ENCODE measurements at regions not wholly inside any gene's neighbourhood (a gene's known extent, or its start where the extent isn't known, plus 50 kb on each side); places are given as distances from the start of the nearest gene placed in this dataset.

DNA sequence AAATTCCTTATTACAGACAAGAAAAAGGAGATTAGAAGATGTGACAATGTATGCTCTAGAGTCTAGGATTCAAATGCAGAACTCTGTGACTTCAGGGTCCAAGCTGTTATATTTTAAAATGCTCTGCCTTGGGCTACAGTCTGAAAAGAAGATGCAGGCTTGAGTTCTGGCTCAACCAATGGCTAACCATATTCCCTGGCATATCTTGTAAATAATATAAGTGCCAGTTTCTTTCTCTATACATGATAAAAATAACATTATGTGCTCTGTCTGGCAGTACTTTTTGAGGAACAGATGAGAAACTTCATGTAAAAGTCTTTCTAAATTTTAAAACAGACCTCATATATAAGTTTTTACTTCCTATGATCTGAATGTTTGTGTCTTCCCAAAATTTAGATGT, 926.5 kb upstream of the CDH6 start:
- no peak overlapping the region for H3K18ac ChIP-seq (ENCODE audit: extremely low read depth, low read length)
- no peaks in the 10 kb centered on the region for H3K79me1 ChIP-seq (ENCODE audit: low read depth, low read length)
- H3K4me2 ChIP-seq (ENCODE audit: insufficient read depth in 1 of 2, low read depth in 2 of 2, low read length in 2 of 2) = no peak overlapping the region
- no peak overlapping the region for H3K27ac ChIP-seq (ENCODE audit: low read depth, low read length)
- ChIA-PET POLR2A (ENCODE audit: partially characterized antibody) (no interaction called here), CTCF (ENCODE audit: partially characterized antibody) (no interaction called here)
- H3K4me1 ChIP-seq (replicated peaks in 1 of 4; ENCODE audit: control insufficient read depth in 3 of 4, insufficient read depth in 4 of 4, low read length in 3 of 4) = no peaks in the 10 kb centered on the region
- H2AK5ac ChIP-seq (ENCODE audit: low read depth, low read length) = no peak overlapping the region
- no peak overlapping the region for H3K23ac ChIP-seq (ENCODE audit: insufficient read length)
- H4K20me1 ChIP-seq (replicated peaks in 1 of 2; ENCODE audit: control insufficient read depth in 1 of 2, insufficient read depth in 2 of 2, low read length in 2 of 2) = no peaks in the 10 kb centered on the region
- H2BK12ac ChIP-seq (ENCODE audit: low read depth, low read length) = no peak overlapping the region
- H3K56ac ChIP-seq (replicated peaks; ENCODE audit: insufficient read length, low read depth, low read length) = no peak overlapping the region
- H3K9ac ChIP-seq (replicated peaks in 1 of 4; ENCODE audit: extremely low read depth in 1 of 4, low read depth in 3 of 4, low read length in 3 of 4) = no peak overlapping the region
- H2BK20ac ChIP-seq (ENCODE audit: low read length) = no peak overlapping the region
- H2AFZ ChIP-seq (ENCODE audit: low read length) = no peak overlapping the region
- H3K79me2 ChIP-seq (ENCODE audit: control insufficient read depth in 1 of 2, insufficient read depth in 2 of 2, low read length in 2 of 2) = no peaks in the 10 kb centered on the region
- H4K91ac ChIP-seq (replicated peaks; ENCODE audit: insufficient read length, low read length) = no peak overlapping the region
- no peak overlapping the region for H4K8ac ChIP-seq (ENCODE audit: extremely low read depth, insufficient read depth, low read length)
- H3K14ac ChIP-seq (ENCODE audit: insufficient read length) = no peak overlapping the region
- H3K36me3 ChIP-seq (ENCODE audit: control insufficient read depth in 2 of 4, insufficient read depth in 4 of 4, low read length in 3 of 4) = no peaks in the 10 kb centered on the region
- FAIRE-seq (no peak), DNase-seq (ENCODE audit: low read depth in 1 of 2, low spot score in 2 of 2) (no peak)
- no peaks in the 10 kb centered on the region for H3K9me3 ChIP-seq (ENCODE audit: insufficient read depth in 2 of 2, low read depth in 1 of 2, low read length in 1 of 2)
- H2BK120ac ChIP-seq (replicated peaks; ENCODE audit: low read depth, low read length) = no peak overlapping the region
- no peaks in the 10 kb centered on the region for H3K27me3 ChIP-seq (replicated peaks in 1 of 4; ENCODE audit: control insufficient read depth in 3 of 4, extremely low read depth in 1 of 4, insufficient read depth in 3 of 4, low read length in 3 of 4)
- no peak overlapping the region for H2BK15ac ChIP-seq (ENCODE audit: low read length)
- no peak overlapping the region for H2BK5ac ChIP-seq (ENCODE audit: low read depth, low read length)
- H4K5ac ChIP-seq (ENCODE audit: insufficient read length, low read depth, low read length) = no peak overlapping the region
- no peak overlapping the region for H3K4me3 ChIP-seq (ENCODE audit: extremely low read depth in 1 of 4, insufficient read depth in 2 of 4, low read depth in 3 of 4, low read length in 4 of 4)
- no peak overlapping the region for H3K4ac ChIP-seq (replicated peaks; ENCODE audit: insufficient read length, low read depth, low read length)
- H3K23me2 ChIP-seq (ENCODE audit: low read depth, low read length) = peaks cover 2% of the 10 kb centered on the region
- TF ChIP-seq TAF7 (optimal IDR thresholded peaks at IDR 0.05; ENCODE audit: borderline replicate concordance, low read depth, low read length) (no peak), HDAC2 (IDR thresholded peaks at IDR 0.05; ENCODE audit: borderline replicate concordance in 1 of 2, low read depth in 2 of 2, low read length in 2 of 2) (no peak), EZH2 (IDR thresholded peaks at IDR 0.05; ENCODE audit: low read depth, low read length, severe bottlenecking) (no peak), SIRT6 (IDR thresholded peaks at IDR 0.05; ENCODE audit: low read length) (no peak), TEAD4 (IDR thresholded peaks at IDR 0.05; ENCODE audit: low read depth, low read length) (no peak), MAFK (IDR thresholded peaks at IDR 0.05; ENCODE audit: low read depth, low read length) (no peak), RAD21 (IDR thresholded peaks at IDR 0.05 in 1 of 2, conservative IDR thresholded peaks at IDR 0.05 in 1 of 2; ENCODE audit: low read depth in 2 of 2, low read length in 2 of 2) (no peak), CBX5 (IDR thresholded peaks at IDR 0.05; ENCODE audit: low read depth, low read length) (no peak), KDM5A (IDR thresholded peaks at IDR 0.05; ENCODE audit: low read length) (no peak), EGR1 (IDR thresholded peaks at IDR 0.05; ENCODE audit: borderline replicate concordance, low read depth, low read length) (no peak), CHD1 (IDR thresholded peaks at IDR 0.05; ENCODE audit: low read depth, low read length) (no peak), POLR2AphosphoS5 (IDR thresholded peaks at IDR 0.05; ENCODE audit: low read depth, low read length) (no peak), MAX (IDR thresholded peaks at IDR 0.05) (no peak), SIX5 (IDR thresholded peaks at IDR 0.05; ENCODE audit: low read depth, low read length) (no peak), SIN3A (conservative IDR thresholded peaks at IDR 0.05 in 1 of 2, IDR thresholded peaks at IDR 0.05 in 1 of 2; ENCODE audit: low read depth in 1 of 2, low read length in 2 of 2) (no peak), RXRA (IDR thresholded peaks at IDR 0.05; ENCODE audit: insufficient read depth, low read depth, low read length) (no peak)

Data from H1 (cell line).